Sigmoid colon (tissue), 6 donors: ENCODE measurements at regions not wholly inside any gene's neighbourhood (a gene's known extent, or its start where the extent isn't known, plus 50 kb on each side); places are given as distances from the start of the nearest gene placed in this dataset.
"Not testable (repeated sequence)": the region's sequence is repeated elsewhere in the genome, so short reads cannot be mapped to it uniquely, and the experiment has no call there.

Source experiments
- DNase-seq: peaks from one replicate; pipeline ENCODE4 v3.0.0-alpha.2; 2019
- H3K27ac ChIP-seq, 4 donors: fragments of 200-600 bp; sonication (generic); one replicate each; pipeline ENCODE4 v1.5.1; 2016 to 2019; ENCODE audit warnings: mild to moderate bottlenecking in 1 of 4
- H3K27me3 ChIP-seq, 3 donors: fragments of 200-600 bp; sonication (generic); one replicate each; pipeline ENCODE4 v1.5.1; 2019; ENCODE audit warnings: mild to moderate bottlenecking in 1 of 3
- H3K36me3 ChIP-seq, 4 donors: fragments of 200-600 bp; sonication (generic); one replicate each; pipeline ENCODE4 v1.5.1; 2016 to 2019
- H3K4me1 ChIP-seq, 4 donors: fragments of 200-600 bp; sonication (generic); one replicate each; pipeline ENCODE4 v1.5.1; 2017 to 2019
- H3K4me3 ChIP-seq, 4 donors: fragments of 200-600 bp; sonication (generic); one replicate each; pipeline ENCODE4 v1.5.1; 2017 to 2019; ENCODE audit warnings: mild to moderate bottlenecking in 2 of 4, moderate library complexity in 1 of 4
- H3K9me3 ChIP-seq, 4 donors: fragments of 200-600 bp in 3 of 4; sonication (generic) in 3 of 4; one replicate each; pipeline versions ENCODE4 v1.5.1 to v1.6.1; 2013 to 2019
- WGBS, 2 donors: extraction: QIAGEN DNeasy Blood & Tissue Kit; methylation state at CpG; one replicate each; pipeline ENCODE4 v1.1.7; 2013; 5-methylcytosine and 5-hydroxymethylcytosine counted together
- intact Hi-C: fragments of 100-400 bp; cut with DNase I; formaldehyde crosslinking; loops from one replicate; pipeline ENCODE4 v1.15.1; 2023
- small RNA-seq, 3 donors: library from RNA; depleted of rRNA; stranded (forward); fragments of <200 nt; gene quantifications; one replicate each; pipeline ENCODE3, GENCODE V24; 2016
- donor health status: healthy with polysubstance abuse.
- donor health status: healthy.

DNA sequence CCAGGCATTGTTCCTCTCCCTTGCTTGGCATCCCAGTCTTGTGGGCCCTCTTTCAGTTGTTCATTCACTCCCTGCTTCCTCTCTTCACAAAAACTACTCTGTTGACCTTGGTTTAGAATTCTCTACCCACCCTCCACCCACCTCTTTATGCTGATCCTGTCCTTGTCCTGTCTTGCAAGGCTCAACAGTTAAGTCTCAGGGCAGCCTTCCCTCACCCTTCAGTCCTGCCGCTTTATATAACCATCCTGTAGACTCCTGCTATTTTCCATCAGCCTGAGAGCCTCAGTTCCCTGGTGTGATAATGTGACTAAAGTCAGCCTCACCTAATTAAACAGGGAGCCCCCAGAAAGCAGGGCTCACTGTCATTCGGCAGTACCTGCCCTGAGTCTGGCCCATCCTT, 1763.0 kb downstream of the SPATA31A7 start:
- H3K4me1 ChIP-seq, intact Hi-C loops, H3K9me3 ChIP-seq, DNase-seq, H3K36me3 ChIP-seq, H3K4me3 ChIP-seq, H3K27me3 ChIP-seq, H3K27ac ChIP-seq: not testable (repeated sequence)
- no CpG with 5 or more reads among the region's 2 CpGs for WGBS, 2 donors

Small RNAs in the stretch of these regions (small RNA-seq; reads per million reads assigned to genes)
- gene RNA5SP283: 0 to 0.36 (median 0.11) reads per million in 3 donors
